B cell (primary cell): ENCODE measurements at regions not wholly inside any gene's neighbourhood (a gene's known extent, or its start where the extent isn't known, plus 50 kb on each side); places are given as distances from the start of the nearest gene placed in this dataset.

Experiments
- EZH2 ChIP-seq: IDR thresholded peaks from 2 replicates; pipeline ENCODE4 v1.6.1; 2012; ENCODE audit warnings: borderline replicate concordance, low read depth, mild to moderate bottlenecking, moderate library complexity, low read length; ENCODE audit not compliant: insufficient read depth, poor library complexity, severe bottlenecking
- TF ChIP-seq, protein P1 (sequence below): fragments of 200-600 bp; IDR thresholded peaks from one replicate; pipeline ENCODE4 v1.8.0; 2022; ENCODE audit warnings: antibody characterized with exemption, mild to moderate bottlenecking

DNA sequence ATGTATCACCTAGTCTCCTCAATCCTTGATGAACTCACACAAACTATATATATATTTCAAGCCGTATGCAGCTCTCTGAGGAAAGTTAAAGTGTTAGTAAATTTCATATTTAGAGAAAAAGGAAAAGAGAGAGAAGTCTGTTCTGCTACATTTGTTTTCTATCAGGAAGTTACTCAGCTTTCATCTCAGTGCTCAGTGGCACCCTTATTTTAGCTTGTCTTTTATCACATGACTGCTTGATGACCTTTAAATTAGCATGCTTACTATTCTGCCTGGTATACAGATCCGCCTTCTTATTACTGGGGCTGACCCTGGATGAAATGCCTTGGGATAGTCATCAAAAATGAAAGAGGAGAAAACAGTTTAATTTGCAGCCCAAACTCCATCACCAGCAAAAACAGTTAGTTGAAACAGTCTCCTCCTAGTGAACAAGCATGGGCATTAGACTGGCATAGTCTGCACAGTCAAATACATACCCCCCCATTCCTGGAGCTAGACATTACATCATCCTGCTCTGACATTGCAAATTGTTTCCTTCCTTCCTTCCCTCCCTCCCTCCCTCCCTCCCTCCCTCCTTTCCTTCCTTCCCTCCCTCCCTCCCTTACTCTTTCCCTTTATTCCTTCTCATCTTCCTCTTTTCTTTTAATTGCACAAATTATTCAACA is 215.7 kb downstream of the TMEM182 start:
- TF ChIP-seq, protein P1, sequence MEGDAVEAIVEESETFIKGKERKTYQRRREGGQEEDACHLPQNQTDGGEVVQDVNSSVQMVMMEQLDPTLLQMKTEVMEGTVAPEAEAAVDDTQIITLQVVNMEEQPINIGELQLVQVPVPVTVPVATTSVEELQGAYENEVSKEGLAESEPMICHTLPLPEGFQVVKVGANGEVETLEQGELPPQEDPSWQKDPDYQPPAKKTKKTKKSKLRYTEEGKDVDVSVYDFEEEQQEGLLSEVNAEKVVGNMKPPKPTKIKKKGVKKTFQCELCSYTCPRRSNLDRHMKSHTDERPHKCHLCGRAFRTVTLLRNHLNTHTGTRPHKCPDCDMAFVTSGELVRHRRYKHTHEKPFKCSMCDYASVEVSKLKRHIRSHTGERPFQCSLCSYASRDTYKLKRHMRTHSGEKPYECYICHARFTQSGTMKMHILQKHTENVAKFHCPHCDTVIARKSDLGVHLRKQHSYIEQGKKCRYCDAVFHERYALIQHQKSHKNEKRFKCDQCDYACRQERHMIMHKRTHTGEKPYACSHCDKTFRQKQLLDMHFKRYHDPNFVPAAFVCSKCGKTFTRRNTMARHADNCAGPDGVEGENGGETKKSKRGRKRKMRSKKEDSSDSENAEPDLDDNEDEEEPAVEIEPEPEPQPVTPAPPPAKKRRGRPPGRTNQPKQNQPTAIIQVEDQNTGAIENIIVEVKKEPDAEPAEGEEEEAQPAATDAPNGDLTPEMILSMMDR = no peak
- no peak for TF ChIP-seq EZH2
